Ascending aorta (tissue), 2 donors: ENCODE measurements at regions not wholly inside any gene's neighbourhood (a gene's known extent, or its start where the extent isn't known, plus 50 kb on each side); places are given as distances from the start of the nearest gene placed in this dataset.
A peak's percentile ranks its signal among the peaks of the same experiment; 100 is the strongest.

Experiments
- DNase-seq, 2 donors: peaks; one replicate each; pipeline ENCODE4 v3.0.0-alpha.2; 2019; ENCODE audit warnings: low spot score in 2 of 2
- H3K27ac ChIP-seq, 2 donors: fragments of 200-600 bp; sonication (generic); one replicate each; pipeline ENCODE4 v1.5.1; 2016 to 2017; ENCODE audit warnings: mild to moderate bottlenecking in 1 of 2
- H3K27me3 ChIP-seq: fragments of 200-600 bp; sonication (generic); one replicate; pipeline ENCODE4 v1.5.1; 2017
- H3K36me3 ChIP-seq, 2 donors: fragments of 200-600 bp; sonication (generic); one replicate each; pipeline ENCODE4 v1.5.1; 2016
- H3K4me1 ChIP-seq, 2 donors: fragments of 200-600 bp; sonication (generic); one replicate each; pipeline ENCODE4 v1.5.1; 2016 to 2017; ENCODE audit warnings: mild to moderate bottlenecking in 1 of 2
- H3K4me3 ChIP-seq, 2 donors: fragments of 200-600 bp; sonication (generic); one replicate each; pipeline ENCODE4 v1.5.1; 2016 to 2017; ENCODE audit warnings: mild to moderate bottlenecking in 1 of 2
- H3K9me3 ChIP-seq, 2 donors: fragments of 200-600 bp; sonication (generic); one replicate each; pipeline ENCODE4 v1.5.1; 2016
- CTCF ChIP-seq, 3 experiments: fragments of 200-600 bp in 2 of 3; fragments of 450-650 bp in 1 of 3; sonication (generic) in 2 of 3; IDR thresholded peaks; one replicate each; pipeline ENCODE4 v1.5.1; 2016 to 2019; ENCODE audit warnings: antibody characterized with exemption in 3 of 3, mild to moderate bottlenecking in 1 of 3, moderate library complexity in 1 of 3
- intact Hi-C: fragments of 100-400 bp; cut with DNase I; formaldehyde crosslinking; loops from one replicate; pipeline ENCODE4 v1.15.1; 2023

- Histone ChIP-seq H3K4me1 (peaks cover 2 to 23% of the 10 kb centered on the region in 2 donors), H3K4me3 (no peak overlapping the region), H3K36me3 (no peaks in the 10 kb centered on the region), H3K27me3 (no peaks in the 10 kb centered on the region), H3K27ac (peak overlapping the region; percentile 93 to 97), H3K9me3 (peaks cover 0 to 12% of the 10 kb centered on the region in 2 donors)
- TF ChIP-seq CTCF (IDR thresholded peaks at IDR 0.05): no peak
- intact Hi-C loops: loop anchor here (2.0 to 10.0 kb wide), 2 partner anchors 56 to 894 kb away; no protein-coding TSS in a partner anchor
- DNase-seq: peak; percentile 64 to 94
Observed at GRCh38 chr12:19710811-19711793, 271.8 kb downstream of the AEBP2 start.

- Histone ChIP-seq H3K36me3 (no peaks in the 10 kb centered on the region), H3K27ac (peak overlapping the region; percentile 93 to 97), H3K27me3 (no peaks in the 10 kb centered on the region), H3K9me3 (peaks cover 0 to 10% of the 10 kb centered on the region in 2 donors), H3K4me1 (peaks cover 2 to 23% of the 10 kb centered on the region in 2 donors), H3K4me3 (no peak overlapping the region)
- TF ChIP-seq CTCF (IDR thresholded peaks at IDR 0.05): no peak
- DNase-seq: peak in 1 of 2 donors; percentile 76
- intact Hi-C loops: loop anchor here (10.0 kb wide), 1 partner anchor 893 kb away; no protein-coding TSS in a partner anchor
Observed at GRCh38 chr12:19712041-19712440, 272.7 kb downstream of the AEBP2 start.

- Histone ChIP-seq H3K27ac (peak overlapping the region; percentile 67 to 74), H3K4me1 (peaks cover 3 to 6% of the 10 kb centered on the region in 2 donors), H3K27me3 (no peaks in the 10 kb centered on the region), H3K4me3 (peak overlapping the region in 1 of 2 donors; percentile 20), H3K36me3 (no peaks in the 10 kb centered on the region), H3K9me3 (no peaks in the 10 kb centered on the region)
- TF ChIP-seq CTCF (IDR thresholded peaks at IDR 0.05): no peak
- intact Hi-C loops: loop anchor here (10.0 kb wide), 1 partner anchor 886 kb away; no protein-coding TSS in a partner anchor
- DNase-seq: no peak
Observed at GRCh38 chr12:19718401-19718800, 279.1 kb downstream of the AEBP2 start.

GRCh38 chr12:19719672-19720071 is 280.4 kb downstream of the AEBP2 start:
- no peaks in the 10 kb centered on the region for H3K9me3 ChIP-seq
- H3K4me3 ChIP-seq: no peak overlapping the region
- DNase-seq: no peak
- no peaks in the 10 kb centered on the region for H3K27me3 ChIP-seq
- intact Hi-C loops: loop anchor here (10.0 kb wide), 1 partner anchor 885 kb away; no protein-coding TSS in a partner anchor
- no peak for TF ChIP-seq CTCF (IDR thresholded peaks at IDR 0.05)
- no peak overlapping the region for H3K27ac ChIP-seq
- H3K4me1 ChIP-seq: peaks cover 3 to 6% of the 10 kb centered on the region in 2 donors
- no peaks in the 10 kb centered on the region for H3K36me3 ChIP-seq

- intact Hi-C loops: no loop called here
- no peak overlapping the region for H3K4me3 ChIP-seq
- H3K36me3 ChIP-seq: no peaks in the 10 kb centered on the region
- no peak for DNase-seq
- H3K27me3 ChIP-seq: no peaks in the 10 kb centered on the region
- no peak for TF ChIP-seq CTCF (IDR thresholded peaks at IDR 0.05)
- no peaks in the 10 kb centered on the region for H3K9me3 ChIP-seq
- peaks cover 2 to 3% of the 10 kb centered on the region in 2 donors for H3K4me1 ChIP-seq
- H3K27ac ChIP-seq: no peak overlapping the region
Observed at GRCh38 chr12:19726122-19726521, 286.8 kb downstream of the AEBP2 start.
